Germinal center (tissue), 1 donor: ENCODE measurements at regions not wholly inside any gene's neighbourhood (a gene's known extent, or its start where the extent isn't known, plus 50 kb on each side); places are given as distances from the start of the nearest gene placed in this dataset.
"Not testable (repeated sequence)": the region's sequence is repeated elsewhere in the genome, so short reads cannot be mapped to it uniquely, and the experiment has no call there.

Experiments
- DNase-seq: peaks from one replicate; pipeline ENCODE4 v3.0.0; 2012; ENCODE audit warnings: mixed read lengths, low spot score

- DNase-seq = no peak
These were observed 224.5 kb upstream of the TAPT1 start for GRCh38 chr4:16450724-16451123.

DNA sequence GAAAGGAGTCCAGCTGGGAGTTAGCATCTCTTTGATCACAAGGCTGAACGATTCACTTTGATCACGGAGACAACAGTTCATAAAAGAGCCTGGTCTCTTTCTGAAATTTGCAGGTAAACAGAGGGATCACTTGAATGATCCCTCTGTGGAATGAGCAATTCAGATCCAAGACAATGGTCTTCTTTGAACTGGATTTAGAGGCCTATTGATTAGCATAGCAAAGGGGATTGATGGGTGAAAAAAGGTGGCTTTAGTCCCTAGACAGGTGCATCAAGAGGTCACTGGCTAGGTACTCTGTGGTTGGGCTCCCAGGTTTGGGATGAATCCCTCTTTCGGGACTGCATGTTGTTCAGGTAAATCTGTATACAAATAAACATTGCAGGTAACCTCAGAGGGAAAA is 223.8 kb upstream of the TAPT1 start:
- DNase-seq = no peak

- no peak for DNase-seq
These were observed 223.1 kb upstream of the TAPT1 start for GRCh38 chr4:16449406-16449805.

DNA sequence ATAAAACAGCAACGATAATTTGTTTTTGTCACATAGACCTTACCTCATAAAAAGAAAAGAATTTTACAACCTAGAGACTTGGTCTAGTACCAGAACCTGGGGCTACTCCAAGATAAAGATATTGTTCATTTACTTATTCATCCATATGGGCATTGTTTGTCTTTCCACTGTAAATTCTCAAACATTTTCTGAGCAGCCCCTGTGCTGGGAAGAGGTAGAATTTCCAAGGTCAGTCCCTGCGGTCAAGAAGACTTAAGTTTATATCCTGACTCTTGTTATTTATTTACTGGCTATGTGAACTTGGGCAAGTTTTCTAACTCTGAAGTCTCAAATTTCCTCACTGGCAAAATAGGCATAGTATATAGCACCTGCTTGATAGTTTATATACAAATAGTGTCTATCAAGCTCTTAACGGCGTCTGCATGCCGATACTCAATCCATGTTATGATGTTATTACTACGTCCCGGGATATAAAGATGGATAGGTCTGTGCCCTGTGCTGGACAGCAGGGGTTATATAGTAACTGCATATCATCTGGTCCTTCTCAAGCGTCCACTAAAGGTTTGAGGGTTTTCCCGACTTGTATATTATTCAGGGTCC is 222.1 kb upstream of the TAPT1 start:
- no peak for DNase-seq

GRCh38 chr4:16443504-16444088 is 217.3 kb upstream of the TAPT1 start:
- peak; percentile 44 for DNase-seq

GRCh38 chr4:16442296-16442695 is 216.0 kb upstream of the TAPT1 start:
- no peak for DNase-seq

DNA sequence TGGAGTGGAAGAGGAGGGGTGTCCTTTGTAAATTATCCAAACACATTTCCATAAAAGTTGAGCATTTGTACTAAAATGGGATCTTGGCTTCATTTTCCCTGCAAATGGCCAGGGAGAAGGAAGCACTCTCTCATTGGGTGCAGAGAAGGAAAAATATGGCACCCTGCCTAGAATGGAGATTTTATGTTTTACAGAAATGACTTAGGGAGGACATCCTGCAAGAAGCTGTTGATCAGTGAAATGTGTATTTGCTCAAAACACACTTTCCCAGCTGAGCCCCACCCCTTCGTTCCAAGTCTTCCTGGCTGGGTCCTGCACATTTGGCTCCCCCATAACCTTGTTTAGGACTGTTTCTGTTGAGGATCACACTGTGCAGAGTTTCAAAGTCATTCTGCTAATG is 213.5 kb upstream of the TAPT1 start:
- no peak for DNase-seq

DNA sequence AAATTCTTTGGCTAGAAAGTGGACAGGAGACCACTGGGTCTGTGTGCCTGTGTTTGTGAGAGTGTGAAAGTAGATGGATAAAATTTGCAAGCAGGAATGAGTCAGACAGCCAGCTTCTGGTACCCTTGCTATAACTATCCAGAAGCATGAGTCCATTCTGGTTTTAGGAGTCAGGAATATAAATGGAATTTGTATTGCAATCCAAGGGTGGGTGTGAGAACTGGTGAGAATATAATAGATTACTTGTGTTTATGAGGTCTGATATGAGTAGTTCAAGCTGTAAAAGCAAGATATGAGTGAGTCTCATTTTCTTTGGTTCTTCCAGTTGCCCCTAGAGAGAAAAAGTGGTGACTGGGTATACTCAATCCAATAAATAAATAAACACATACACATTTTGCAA is 212.7 kb upstream of the TAPT1 start:
- DNase-seq = no peak

- no peak for DNase-seq
These were observed 211.6 kb upstream of the TAPT1 start for GRCh38 chr4:16437836-16438235.

DNA sequence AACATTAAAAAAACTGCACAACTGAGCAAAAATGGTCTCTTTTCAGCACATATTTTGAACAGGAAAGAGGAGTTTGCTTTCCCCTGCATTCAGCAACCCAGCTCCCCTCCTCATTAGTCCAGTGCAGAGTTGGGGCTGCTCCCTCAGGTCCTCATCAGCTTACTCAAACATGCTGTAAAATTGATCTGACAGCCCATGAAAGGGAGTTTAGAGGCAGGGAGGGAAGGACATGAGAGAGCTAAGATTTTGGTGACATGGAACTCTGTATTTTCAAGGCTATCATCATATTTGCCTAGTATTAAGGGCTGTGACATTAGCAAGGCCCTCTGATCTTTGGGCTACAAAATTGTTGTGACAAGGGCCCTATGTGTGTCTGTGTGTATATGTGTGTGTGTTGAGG is 205.6 kb upstream of the TAPT1 start:
- no peak for DNase-seq

DNA sequence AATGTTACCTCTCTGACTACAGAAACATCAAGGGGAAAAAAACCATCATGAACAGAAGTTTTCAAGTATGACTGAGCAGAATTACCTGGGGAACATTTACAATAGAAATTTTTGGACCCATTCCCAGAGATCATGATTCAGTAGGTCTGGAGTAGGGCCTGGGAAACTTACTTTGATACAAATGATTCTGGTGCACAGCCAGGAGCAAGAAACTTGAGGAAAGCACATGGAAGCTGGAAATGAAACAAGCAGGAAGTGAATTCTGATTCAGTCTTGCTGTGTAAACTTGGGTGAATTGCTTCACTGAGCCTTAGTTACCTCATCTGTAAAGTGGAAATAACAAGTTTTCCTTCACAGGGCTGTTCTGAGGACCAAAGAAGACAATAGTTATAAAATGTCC is 192.5 kb upstream of the TAPT1 start:
- no peak for DNase-seq

- no peak for DNase-seq
These were observed 190.9 kb upstream of the TAPT1 start for GRCh38 chr4:16417198-16417597.

DNA sequence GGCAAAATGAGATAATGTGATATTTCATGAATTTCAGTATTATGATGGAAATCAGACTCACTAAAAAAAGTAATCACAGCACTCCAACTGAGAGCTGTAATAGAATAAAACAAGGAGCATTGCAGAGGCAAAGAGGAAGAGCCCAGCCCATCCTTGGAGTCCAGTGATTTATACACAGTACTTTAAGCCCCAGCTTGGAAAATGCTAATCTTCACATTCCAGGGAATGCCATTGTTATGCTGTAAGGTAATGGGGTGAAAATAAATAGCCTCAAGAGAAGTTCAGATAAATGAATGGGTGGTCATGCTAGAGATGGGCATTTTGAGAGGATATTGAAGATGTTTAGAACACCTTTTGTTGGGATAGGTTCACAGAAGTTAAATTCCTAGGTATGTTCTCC is 190.3 kb upstream of the TAPT1 start:
- DNase-seq = no peak

- DNase-seq = no peak
These were observed 189.5 kb upstream of the TAPT1 start for GRCh38 chr4:16415751-16416150.

DNA sequence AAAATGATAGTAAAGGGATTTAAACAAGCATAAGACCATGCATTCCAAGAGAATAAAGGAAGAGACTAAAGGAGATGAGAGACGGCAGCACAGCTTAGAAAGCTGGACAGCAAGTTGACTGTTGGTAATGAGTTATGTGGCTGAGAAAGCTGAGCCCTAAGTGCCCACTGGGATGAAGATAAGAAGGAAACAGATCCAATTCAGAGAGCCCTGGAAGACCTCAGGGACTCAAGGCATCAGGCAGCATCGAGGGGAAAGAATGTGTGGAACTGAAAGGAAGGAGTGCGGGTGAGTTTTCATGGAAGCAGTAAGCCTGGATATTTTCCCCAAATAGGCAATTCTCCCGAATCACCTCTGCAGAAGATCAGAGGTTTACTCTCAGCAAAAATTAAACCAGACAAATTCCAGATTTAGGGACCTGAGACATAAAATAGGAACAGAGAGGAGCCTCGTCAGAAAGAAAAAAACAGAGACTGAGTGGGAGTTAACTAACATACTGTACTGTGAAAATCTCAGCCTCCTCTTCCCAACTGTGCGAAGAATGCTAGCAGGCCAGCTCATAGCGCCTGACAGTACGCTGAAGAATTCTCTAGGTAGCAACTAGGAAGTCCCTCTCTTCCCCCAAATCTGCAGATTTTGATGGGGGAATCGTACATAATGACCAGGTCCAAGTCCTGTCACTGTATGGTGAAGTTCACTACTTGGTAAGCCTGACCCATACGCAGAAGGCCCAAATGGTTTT is 187.7 kb upstream of the TAPT1 start:
- DNase-seq = no peak

GRCh38 chr4:16411501-16412085 is 185.3 kb upstream of the TAPT1 start:
- DNase-seq = no peak

GRCh38 chr4:16393216-16393615 is 166.9 kb upstream of the TAPT1 start:
- DNase-seq = not testable (repeated sequence)

DNA sequence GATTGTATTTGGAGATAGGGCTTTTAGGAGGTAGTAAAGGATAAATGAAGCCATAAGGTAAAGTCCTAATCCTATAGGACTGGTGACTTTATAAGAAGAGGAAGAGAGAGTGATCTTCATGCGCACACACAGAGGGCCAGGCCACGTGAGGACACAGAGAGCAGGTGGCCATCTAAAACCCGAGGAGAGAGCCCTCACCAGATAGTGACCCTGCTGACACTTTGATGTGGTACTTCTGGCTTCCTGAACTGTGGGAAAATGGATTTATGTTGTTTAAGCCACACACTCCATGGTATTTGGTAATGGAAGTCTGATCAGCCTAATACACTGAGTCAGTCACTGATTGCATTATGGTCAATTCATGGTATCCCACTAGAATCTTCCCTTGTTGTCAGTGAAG is 164.9 kb upstream of the TAPT1 start:
- no peak for DNase-seq

- DNase-seq = no peak
These were observed 161.2 kb upstream of the TAPT1 start for GRCh38 chr4:16387448-16387847.

DNA sequence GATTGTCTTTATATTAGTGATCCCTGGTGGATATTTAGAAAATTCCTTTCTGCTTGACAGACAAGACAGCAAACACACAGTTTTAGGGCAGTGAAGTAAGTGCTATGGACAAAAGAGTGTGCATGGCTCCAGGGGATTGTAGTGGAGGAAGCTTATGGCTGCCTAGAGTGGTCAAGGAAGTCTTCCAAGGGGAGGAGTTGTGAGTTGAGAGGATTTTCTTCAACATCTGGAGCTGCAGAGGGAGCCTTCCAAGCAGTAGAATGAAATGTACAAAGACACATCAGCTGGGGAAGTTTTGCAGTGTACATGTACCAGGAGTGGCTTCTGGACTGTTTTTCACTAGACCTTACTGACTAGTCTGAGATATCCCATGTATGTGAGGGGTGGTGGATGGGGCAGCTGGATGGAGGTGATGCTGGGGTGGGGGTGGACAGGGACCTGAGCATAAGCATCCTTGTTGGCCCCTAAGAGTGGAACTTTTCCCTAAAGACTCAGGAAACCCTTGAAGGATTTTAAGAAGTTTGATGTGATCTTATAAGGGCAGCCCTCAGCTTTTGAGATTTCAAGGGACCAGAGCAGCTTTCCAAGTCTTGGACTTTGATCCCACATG is 160.5 kb upstream of the TAPT1 start:
- no peak for DNase-seq

- DNase-seq = no peak
These were observed 158.3 kb upstream of the TAPT1 start for GRCh38 chr4:16384576-16384975.

DNA sequence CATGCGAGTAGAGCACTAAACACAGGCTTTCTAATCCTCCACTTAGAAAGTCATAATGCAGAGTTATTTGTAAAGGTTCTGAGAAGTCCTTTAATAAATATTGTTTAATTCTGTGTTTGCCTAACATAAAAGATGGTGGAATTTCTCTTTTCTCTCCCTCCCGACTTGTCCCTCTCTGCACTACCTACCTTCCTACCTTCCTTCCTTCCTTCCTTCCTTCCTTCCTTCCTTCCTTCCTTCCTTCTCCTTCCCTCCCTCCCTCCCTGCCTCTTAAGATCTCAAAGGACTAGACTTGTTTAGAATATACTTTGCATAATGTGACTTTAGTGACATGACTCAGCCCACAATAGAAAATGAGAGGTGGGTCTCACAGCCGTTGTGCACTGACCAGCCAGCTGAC is 156.3 kb upstream of the TAPT1 start:
- DNase-seq = no peak

DNA sequence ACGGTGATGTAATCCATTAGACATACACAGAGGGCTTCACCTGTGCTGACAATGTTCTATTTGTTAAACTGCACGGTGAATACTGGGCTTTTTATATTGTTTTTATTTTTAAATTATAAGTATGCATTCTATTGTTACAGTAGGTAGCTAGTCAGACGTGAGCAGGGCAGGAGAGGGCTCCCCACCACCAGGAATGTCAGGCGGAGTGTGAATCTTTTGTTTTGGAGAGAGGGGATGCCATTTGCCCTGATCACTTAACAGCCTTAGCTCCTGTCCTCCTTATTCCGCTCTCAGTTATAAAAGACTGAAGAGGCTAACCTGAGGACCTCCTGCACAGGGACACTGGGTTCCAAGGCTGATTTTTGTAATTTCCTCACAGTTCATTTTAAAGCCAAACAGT is 151.6 kb upstream of the TAPT1 start:
- no peak for DNase-seq
